ENCODE measurements at regions not wholly inside any gene's neighbourhood (a gene's known extent, or its start where the extent isn't known, plus 50 kb on each side); places are given as distances from the start of the nearest gene placed in this dataset.

GRCh38 chr6:137728386-137729349 is 138.4 kb upstream of the TNFAIP3 start:
- no peak for TF ChIP-seq CTCF (IDR thresholded peaks at IDR 0.05; ENCODE audit: unreplicated experiment)
- Mint-ChIP-seq H3K4me1 (ENCODE audit: unreplicated experiment) (peaks cover 3% of the 10 kb centered on the region), H3K27me3 (ENCODE audit: unreplicated experiment) (no peaks in the 10 kb centered on the region), H3K4me3 (ENCODE audit: unreplicated experiment) (no peak overlapping the region), H3K9me3 (ENCODE audit: unreplicated experiment) (no peaks in the 10 kb centered on the region), H3K27ac (ENCODE audit: unreplicated experiment) (no peak overlapping the region), H3K36me3 (ENCODE audit: low read depth, unreplicated experiment) (no peaks in the 10 kb centered on the region)
- no peak for DNase-seq (ENCODE audit: low spot score)

- Mint-ChIP-seq H3K4me1 (ENCODE audit: unreplicated experiment) (peaks cover 3% of the 10 kb centered on the region), H3K27ac (ENCODE audit: unreplicated experiment) (no peak overlapping the region), H3K4me3 (ENCODE audit: unreplicated experiment) (no peak overlapping the region), H3K9me3 (ENCODE audit: unreplicated experiment) (no peaks in the 10 kb centered on the region), H3K36me3 (ENCODE audit: low read depth, unreplicated experiment) (no peaks in the 10 kb centered on the region), H3K27me3 (ENCODE audit: unreplicated experiment) (peaks cover 2% of the 10 kb centered on the region)
- DNase-seq (ENCODE audit: low spot score): no peak
- TF ChIP-seq CTCF (IDR thresholded peaks at IDR 0.05; ENCODE audit: unreplicated experiment): no peak
These were observed 137.0 kb upstream of the TNFAIP3 start for GRCh38 chr6:137729866-137730629.

- no peak for TF ChIP-seq CTCF (IDR thresholded peaks at IDR 0.05; ENCODE audit: unreplicated experiment)
- peaks cover 3% of the 10 kb centered on the region for H3K4me1 Mint-ChIP-seq (ENCODE audit: unreplicated experiment)
- DNase-seq (ENCODE audit: low spot score): no peak
- no peaks in the 10 kb centered on the region for H3K36me3 Mint-ChIP-seq (ENCODE audit: low read depth, unreplicated experiment)
- H3K27me3 Mint-ChIP-seq (ENCODE audit: unreplicated experiment): peaks cover 2% of the 10 kb centered on the region
- H3K9me3 Mint-ChIP-seq (ENCODE audit: unreplicated experiment): no peaks in the 10 kb centered on the region
- H3K4me3 Mint-ChIP-seq (ENCODE audit: unreplicated experiment): no peak overlapping the region
- H3K27ac Mint-ChIP-seq (ENCODE audit: unreplicated experiment): no peak overlapping the region
These were observed 135.5 kb upstream of the TNFAIP3 start for GRCh38 chr6:137731600-137731959.

- Mint-ChIP-seq H3K4me1 (ENCODE audit: unreplicated experiment) (peaks cover 3% of the 10 kb centered on the region), H3K27ac (ENCODE audit: unreplicated experiment) (no peak overlapping the region), H3K27me3 (ENCODE audit: unreplicated experiment) (peaks cover 2% of the 10 kb centered on the region), H3K4me3 (ENCODE audit: unreplicated experiment) (no peak overlapping the region), H3K36me3 (ENCODE audit: low read depth, unreplicated experiment) (no peaks in the 10 kb centered on the region), H3K9me3 (ENCODE audit: unreplicated experiment) (no peaks in the 10 kb centered on the region)
- no peak for TF ChIP-seq CTCF (IDR thresholded peaks at IDR 0.05; ENCODE audit: unreplicated experiment)
- no peak for DNase-seq (ENCODE audit: low spot score)
These were observed 135.0 kb upstream of the TNFAIP3 start for GRCh38 chr6:137731960-137732616.

All from endothelial cell (in vitro differentiated cells).